ENCODE measurements at regions not wholly inside any gene's neighbourhood (a gene's known extent, or its start where the extent isn't known, plus 50 kb on each side); places are given as distances from the start of the nearest gene placed in this dataset.

- no peaks in the 10 kb centered on the region for H3K4me1 ChIP-seq
- H3K27ac ChIP-seq: no peak overlapping the region
- peak in 2 of 3 donors; percentile 19 to 33 for DNase-seq
- no peak overlapping the region for H3K4me3 ChIP-seq
- H3K36me3 ChIP-seq: no peaks in the 10 kb centered on the region
- no peaks in the 10 kb centered on the region for H3K27me3 ChIP-seq
- TF ChIP-seq CTCF (IDR thresholded peaks at IDR 0.05) (no peak), POLR2A (IDR thresholded peaks at IDR 0.05) (no peak)
- no peaks in the 10 kb centered on the region for H3K9me3 ChIP-seq
Observed at GRCh38 chr10:131731780-131732630, 168.8 kb upstream of the PPP2R2D start.

- H3K27me3 ChIP-seq: no peaks in the 10 kb centered on the region
- no peak overlapping the region for H3K27ac ChIP-seq
- TF ChIP-seq CTCF (IDR thresholded peaks at IDR 0.05) (no peak), POLR2A (IDR thresholded peaks at IDR 0.05) (no peak)
- H3K36me3 ChIP-seq: no peaks in the 10 kb centered on the region
- H3K4me3 ChIP-seq: no peak overlapping the region
- DNase-seq: no peak
- no peaks in the 10 kb centered on the region for H3K9me3 ChIP-seq
- no peaks in the 10 kb centered on the region for H3K4me1 ChIP-seq
Observed at GRCh38 chr10:131732631-131733127, 168.1 kb upstream of the PPP2R2D start.

GRCh38 chr10:131733596-131733995 is 167.2 kb upstream of the PPP2R2D start:
- Histone ChIP-seq H3K4me1 (no peaks in the 10 kb centered on the region), H3K4me3 (no peak overlapping the region), H3K27me3 (no peaks in the 10 kb centered on the region), H3K27ac (no peak overlapping the region), H3K9me3 (no peaks in the 10 kb centered on the region), H3K36me3 (no peaks in the 10 kb centered on the region)
- TF ChIP-seq POLR2A (IDR thresholded peaks at IDR 0.05) (no peak), CTCF (IDR thresholded peaks at IDR 0.05) (no peak)
- DNase-seq: peak in 2 of 3 donors; percentile 28 to 37

GRCh38 chr10:131735577-131735976 is 165.2 kb upstream of the PPP2R2D start:
- Histone ChIP-seq H3K27me3 (no peaks in the 10 kb centered on the region), H3K4me1 (no peaks in the 10 kb centered on the region), H3K9me3 (no peaks in the 10 kb centered on the region), H3K4me3 (no peak overlapping the region), H3K36me3 (no peaks in the 10 kb centered on the region), H3K27ac (no peak overlapping the region)
- DNase-seq: no peak
- no peak for TF ChIP-seq POLR2A (IDR thresholded peaks at IDR 0.05)
- TF ChIP-seq CTCF (IDR thresholded peaks at IDR 0.05): no peak

GRCh38 chr10:131736321-131736980 is 164.4 kb upstream of the PPP2R2D start:
- Histone ChIP-seq H3K4me1 (no peaks in the 10 kb centered on the region), H3K36me3 (no peaks in the 10 kb centered on the region), H3K9me3 (no peaks in the 10 kb centered on the region), H3K27me3 (no peaks in the 10 kb centered on the region), H3K27ac (no peak overlapping the region), H3K4me3 (no peak overlapping the region)
- peak in 2 of 3 donors; percentile 26 to 39 for DNase-seq
- no peak for TF ChIP-seq POLR2A (IDR thresholded peaks at IDR 0.05)
- no peak for TF ChIP-seq CTCF (IDR thresholded peaks at IDR 0.05)

Measured in Peyer's patch (tissue), 4 donors.